PFSK-1 (cell line): ENCODE measurements at regions not wholly inside any gene's neighbourhood (a gene's known extent, or its start where the extent isn't known, plus 50 kb on each side); places are given as distances from the start of the nearest gene placed in this dataset.

ENCODE experiments used
- FOXP2 ChIP-seq: optimal IDR thresholded peaks from 2 replicates; pipeline ENCODE3; 2011; ENCODE audit warnings: borderline replicate concordance, control low read depth, inconsistent platforms; ENCODE audit not compliant: insufficient read depth; ENCODE audit errors: extremely low read length, extremely low read depth
- POLR2AphosphoS5 ChIP-seq: IDR thresholded peaks from 2 replicates; pipeline ENCODE4 v1.6.1; 2012; ENCODE audit warnings: low read depth, mild to moderate bottlenecking, control low read depth, low read length, moderate library complexity
- REST ChIP-seq, 2 experiments: IDR thresholded peaks; 2 replicates each; pipeline versions ENCODE4 v1.6.1 to v1.8.0; 2011 to 2012; ENCODE audit warnings: low read depth in 2 of 2, low read length in 2 of 2, control low read depth in 1 of 2, inconsistent platforms in 1 of 2, mild to moderate bottlenecking in 1 of 2, moderate library complexity in 1 of 2; ENCODE audit not compliant: insufficient read depth in 1 of 2
- SIN3A ChIP-seq: IDR thresholded peaks from 2 replicates; pipeline ENCODE4 v1.6.1; 2012; ENCODE audit warnings: mild to moderate bottlenecking, low read length, moderate library complexity, borderline replicate concordance; ENCODE audit not compliant: insufficient read depth
- TAF1 ChIP-seq: IDR thresholded peaks from 2 replicates; pipeline ENCODE4 v1.6.1; 2012; ENCODE audit warnings: low read length, control low read depth, borderline replicate concordance; ENCODE audit not compliant: insufficient read depth

GRCh38 chr2:131673400-131674173 lies 145.9 kb downstream of the CCDC74A start:
- TF ChIP-seq REST (IDR thresholded peaks at IDR 0.05; ENCODE audit: insufficient read depth in 1 of 2, low read depth in 2 of 2, low read length in 2 of 2): no peak

- TF ChIP-seq SIN3A: no peak
- no peak for TF ChIP-seq POLR2AphosphoS5
- no peak for TF ChIP-seq FOXP2
Observed at GRCh38 chr2:131674174-131674507, 146.5 kb downstream of the CCDC74A start.

GRCh38 chr2:131682122-131682944 lies 154.6 kb downstream of the CCDC74A start:
- TF ChIP-seq POLR2AphosphoS5 (peak; percentile 26; the same call in 1 of the 2 replicates), REST (IDR thresholded peaks at IDR 0.05; ENCODE audit: insufficient read depth in 1 of 2, low read depth in 2 of 2, low read length in 2 of 2) (no peak), SIN3A (no peak), TAF1 (no peak)

GRCh38 chr2:131711268-131711667 lies 183.6 kb downstream of the CCDC74A start:
- peak in 1 of 2 experiments; percentile 26; a peak in 1 of 4 replicates for TF ChIP-seq REST (IDR thresholded peaks at IDR 0.05; ENCODE audit: insufficient read depth in 1 of 2, low read depth in 2 of 2, low read length in 2 of 2)

GRCh38 chr2:131724019-131724418 lies 196.3 kb downstream of the CCDC74A start:
- no peak for TF ChIP-seq SIN3A
- no peak for TF ChIP-seq REST (IDR thresholded peaks at IDR 0.05; ENCODE audit: insufficient read depth in 1 of 2, low read depth in 2 of 2, low read length in 2 of 2)
- TF ChIP-seq FOXP2: no peak
- TF ChIP-seq TAF1: no peak
- no peak for TF ChIP-seq POLR2AphosphoS5
